HL-60 (cell line): ENCODE measurements at regions not wholly inside any gene's neighbourhood (a gene's known extent, or its start where the extent isn't known, plus 50 kb on each side); places are given as distances from the start of the nearest gene placed in this dataset.

Experiments
- GABPA ChIP-seq: IDR thresholded peaks from 2 replicates; pipeline ENCODE4 v1.6.1; 2012; ENCODE audit warnings: low read depth
- POLR2AphosphoS5 ChIP-seq: IDR thresholded peaks from 2 replicates; pipeline ENCODE4 v1.6.1; 2012; ENCODE audit warnings: low read depth
- TF ChIP-seq, protein P1 (sequence below): IDR thresholded peaks from one replicate; pipeline ENCODE4 v1.5.1; 2011; ENCODE audit warnings: low read length, control low read depth, inconsistent platforms; ENCODE audit not compliant: insufficient read depth
- TF ChIP-seq, protein P2 (sequence below): IDR thresholded peaks from 2 replicates; pipeline ENCODE4 v1.6.1; 2012; ENCODE audit warnings: low read depth; ENCODE audit not compliant: insufficient replicate concordance

DNA sequence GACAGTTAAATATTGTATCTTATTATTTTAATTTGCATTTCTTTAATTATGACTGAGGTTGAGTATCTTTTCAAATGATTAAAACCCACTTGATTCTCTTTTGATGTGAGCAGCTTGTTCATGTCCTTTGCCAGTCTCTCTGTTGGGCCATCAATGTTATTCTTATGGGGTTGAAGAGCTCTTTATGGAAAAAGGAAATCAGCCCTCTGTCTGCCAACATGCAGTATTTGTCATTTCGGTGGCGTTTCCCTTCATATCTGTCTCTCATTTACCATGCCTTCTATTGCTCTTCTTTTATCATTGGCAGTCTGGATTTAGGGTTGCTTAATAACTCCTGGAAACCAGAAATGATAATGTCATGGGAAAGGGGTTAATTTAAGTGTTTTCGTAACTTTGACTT is 340.7 kb upstream of the DNAJC19 start:
- TF ChIP-seq, protein P1, sequence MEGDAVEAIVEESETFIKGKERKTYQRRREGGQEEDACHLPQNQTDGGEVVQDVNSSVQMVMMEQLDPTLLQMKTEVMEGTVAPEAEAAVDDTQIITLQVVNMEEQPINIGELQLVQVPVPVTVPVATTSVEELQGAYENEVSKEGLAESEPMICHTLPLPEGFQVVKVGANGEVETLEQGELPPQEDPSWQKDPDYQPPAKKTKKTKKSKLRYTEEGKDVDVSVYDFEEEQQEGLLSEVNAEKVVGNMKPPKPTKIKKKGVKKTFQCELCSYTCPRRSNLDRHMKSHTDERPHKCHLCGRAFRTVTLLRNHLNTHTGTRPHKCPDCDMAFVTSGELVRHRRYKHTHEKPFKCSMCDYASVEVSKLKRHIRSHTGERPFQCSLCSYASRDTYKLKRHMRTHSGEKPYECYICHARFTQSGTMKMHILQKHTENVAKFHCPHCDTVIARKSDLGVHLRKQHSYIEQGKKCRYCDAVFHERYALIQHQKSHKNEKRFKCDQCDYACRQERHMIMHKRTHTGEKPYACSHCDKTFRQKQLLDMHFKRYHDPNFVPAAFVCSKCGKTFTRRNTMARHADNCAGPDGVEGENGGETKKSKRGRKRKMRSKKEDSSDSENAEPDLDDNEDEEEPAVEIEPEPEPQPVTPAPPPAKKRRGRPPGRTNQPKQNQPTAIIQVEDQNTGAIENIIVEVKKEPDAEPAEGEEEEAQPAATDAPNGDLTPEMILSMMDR = no peak
- TF ChIP-seq GABPA = no peak
- no peak for TF ChIP-seq POLR2AphosphoS5
- TF ChIP-seq, protein P2, sequence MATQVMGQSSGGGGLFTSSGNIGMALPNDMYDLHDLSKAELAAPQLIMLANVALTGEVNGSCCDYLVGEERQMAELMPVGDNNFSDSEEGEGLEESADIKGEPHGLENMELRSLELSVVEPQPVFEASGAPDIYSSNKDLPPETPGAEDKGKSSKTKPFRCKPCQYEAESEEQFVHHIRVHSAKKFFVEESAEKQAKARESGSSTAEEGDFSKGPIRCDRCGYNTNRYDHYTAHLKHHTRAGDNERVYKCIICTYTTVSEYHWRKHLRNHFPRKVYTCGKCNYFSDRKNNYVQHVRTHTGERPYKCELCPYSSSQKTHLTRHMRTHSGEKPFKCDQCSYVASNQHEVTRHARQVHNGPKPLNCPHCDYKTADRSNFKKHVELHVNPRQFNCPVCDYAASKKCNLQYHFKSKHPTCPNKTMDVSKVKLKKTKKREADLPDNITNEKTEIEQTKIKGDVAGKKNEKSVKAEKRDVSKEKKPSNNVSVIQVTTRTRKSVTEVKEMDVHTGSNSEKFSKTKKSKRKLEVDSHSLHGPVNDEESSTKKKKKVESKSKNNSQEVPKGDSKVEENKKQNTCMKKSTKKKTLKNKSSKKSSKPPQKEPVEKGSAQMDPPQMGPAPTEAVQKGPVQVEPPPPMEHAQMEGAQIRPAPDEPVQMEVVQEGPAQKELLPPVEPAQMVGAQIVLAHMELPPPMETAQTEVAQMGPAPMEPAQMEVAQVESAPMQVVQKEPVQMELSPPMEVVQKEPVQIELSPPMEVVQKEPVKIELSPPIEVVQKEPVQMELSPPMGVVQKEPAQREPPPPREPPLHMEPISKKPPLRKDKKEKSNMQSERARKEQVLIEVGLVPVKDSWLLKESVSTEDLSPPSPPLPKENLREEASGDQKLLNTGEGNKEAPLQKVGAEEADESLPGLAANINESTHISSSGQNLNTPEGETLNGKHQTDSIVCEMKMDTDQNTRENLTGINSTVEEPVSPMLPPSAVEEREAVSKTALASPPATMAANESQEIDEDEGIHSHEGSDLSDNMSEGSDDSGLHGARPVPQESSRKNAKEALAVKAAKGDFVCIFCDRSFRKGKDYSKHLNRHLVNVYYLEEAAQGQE = no peak
